SK-N-SH treated with all-trans-retinoic acid at 6 μM for 48 hours (cell line): ENCODE measurements at regions not wholly inside any gene's neighbourhood (a gene's known extent, or its start where the extent isn't known, plus 50 kb on each side); places are given as distances from the start of the nearest gene placed in this dataset.

Experiments used
- ATAC-seq: fragments of 200-7000 bp; cut with Tn5 transposase; 3 replicates; pipeline ENCODE4 v1.9.1; 2020; ENCODE audit warnings: mild to moderate bottlenecking, moderate library complexity
- ARNTL ChIP-seq: fragments of 450-650 bp; formaldehyde crosslinking; IDR thresholded peaks from 2 replicates; pipeline ENCODE4 v1.5.0; 2020; ENCODE audit warnings: low read depth, mild to moderate bottlenecking, moderate library complexity, borderline replicate concordance
- BACH2 ChIP-seq: fragments of 250-450 bp; sonication (Bioruptor Pico); IDR thresholded peaks from 2 replicates; pipeline ENCODE4 v1.9.0; 2021; ENCODE audit warnings: mild to moderate bottlenecking, borderline replicate concordance
- CREB5 ChIP-seq: fragments of 250-450 bp; sonication (Bioruptor Pico); IDR thresholded peaks from 2 replicates; pipeline ENCODE4 v1.5.1; 2020; ENCODE audit warnings: low read depth, mild to moderate bottlenecking, moderate library complexity
- CSDC2 ChIP-seq: fragments of 250-450 bp; sonication (Bioruptor Pico); IDR thresholded peaks from 2 replicates; pipeline ENCODE4 v1.5.0; 2020; ENCODE audit warnings: mild to moderate bottlenecking, moderate library complexity
- GLIS3 ChIP-seq: fragments of 250-450 bp; sonication (Bioruptor Pico); IDR thresholded peaks from 2 replicates; pipeline ENCODE4 v1.5.0; 2020; ENCODE audit warnings: mild to moderate bottlenecking, moderate library complexity
- ISL1 ChIP-seq: fragments of 250-450 bp; sonication (Bioruptor Pico); IDR thresholded peaks from 2 replicates; pipeline ENCODE4 v2.1.2; 2022; ENCODE audit warnings: mild to moderate bottlenecking, moderate library complexity
- OSR1 ChIP-seq: fragments of 250-450 bp; sonication (Bioruptor Pico); IDR thresholded peaks from 2 replicates; pipeline ENCODE4 v1.8.0; 2022; ENCODE audit warnings: moderate library complexity, mild to moderate bottlenecking, inconsistent platforms
- PATZ1 ChIP-seq: fragments of 250-450 bp; sonication (Bioruptor Pico); IDR thresholded peaks from 2 replicates; pipeline ENCODE4 v1.8.0; 2020; ENCODE audit warnings: mild to moderate bottlenecking, moderate library complexity, borderline replicate concordance
- POU6F1 ChIP-seq: fragments of 250-450 bp; sonication (Bioruptor Pico); IDR thresholded peaks from 2 replicates; pipeline ENCODE4 v1.8.0; 2021; ENCODE audit warnings: low read depth, mild to moderate bottlenecking, moderate library complexity, borderline replicate concordance
- PPARA ChIP-seq: fragments of 250-450 bp; sonication (Bioruptor Pico); IDR thresholded peaks from 2 replicates; pipeline ENCODE4 v1.5.0; 2020; ENCODE audit warnings: mild to moderate bottlenecking, borderline replicate concordance
- RARB ChIP-seq: fragments of 250-450 bp; sonication (Bioruptor Pico); IDR thresholded peaks from 2 replicates; pipeline ENCODE4 v1.8.0; 2021; ENCODE audit warnings: mild to moderate bottlenecking, moderate library complexity
- TSHZ2 ChIP-seq: fragments of 250-450 bp; sonication (Bioruptor Pico); IDR thresholded peaks from 2 replicates; pipeline ENCODE4 v1.5.0; 2020; ENCODE audit warnings: mild to moderate bottlenecking, moderate library complexity
- ZC3H10 ChIP-seq: fragments of 250-450 bp; sonication (Bioruptor Pico); IDR thresholded peaks from 2 replicates; pipeline ENCODE4 v1.5.1; 2021; ENCODE audit warnings: mild to moderate bottlenecking, moderate library complexity
- ZNF565 ChIP-seq: fragments of 450-650 bp; formaldehyde crosslinking; conservative IDR thresholded peaks from 2 replicates; pipeline ENCODE4 v1.5.0; 2020; ENCODE audit warnings: low read depth, mild to moderate bottlenecking, moderate library complexity
- ZNF70 ChIP-seq: fragments of 450-650 bp; formaldehyde crosslinking; IDR thresholded peaks from 2 replicates; pipeline ENCODE4 v1.5.0; 2020; ENCODE audit warnings: mild to moderate bottlenecking, moderate library complexity
- ZNF8 ChIP-seq: fragments of 450-650 bp; formaldehyde crosslinking; IDR thresholded peaks from 2 replicates; pipeline ENCODE4 v1.5.0; 2020; ENCODE audit warnings: mild to moderate bottlenecking, moderate library complexity

GRCh38 chr16:87046235-87046634 lies 271.0 kb downstream of the C16orf95 start:
- no peak for ATAC-seq
- no peak for TF ChIP-seq OSR1
- TF ChIP-seq TSHZ2 = no peak
- no peak for TF ChIP-seq RARB
- no peak for TF ChIP-seq CSDC2 (CRISPR knock-in tag)
- TF ChIP-seq BACH2 (CRISPR knock-in tag) = no peak
- TF ChIP-seq POU6F1 = no peak
- no peak for TF ChIP-seq ARNTL
- TF ChIP-seq GLIS3 (CRISPR knock-in tag) = no peak
- TF ChIP-seq PATZ1 (CRISPR knock-in tag) = no peak
- no peak for TF ChIP-seq ZNF565
- no peak for TF ChIP-seq ZNF8 (CRISPR knock-in tag)
- TF ChIP-seq ZC3H10 (CRISPR knock-in tag) = no peak
- TF ChIP-seq CREB5 (CRISPR knock-in tag) = no peak
- TF ChIP-seq PPARA = no peak

- TF ChIP-seq TSHZ2 = no peak
- no peak for TF ChIP-seq BACH2 (CRISPR knock-in tag)
- TF ChIP-seq ISL1 (CRISPR knock-in tag) = no peak
- no peak for TF ChIP-seq ZC3H10 (CRISPR knock-in tag)
- no peak for TF ChIP-seq POU6F1
- no peak for TF ChIP-seq ZNF70 (CRISPR knock-in tag)
- ATAC-seq = no peak
Observed at GRCh38 chr16:87047221-87048037, 269.8 kb downstream of the C16orf95 start.
